Activated CD8-positive, alpha-beta memory T cell treated with anti-CD3 and anti-CD28 coated beads, Interleukin-2, amount 50 U/mL, for 1 hour (primary cell): ENCODE measurements at regions not wholly inside any gene's neighbourhood (a gene's known extent, or its start where the extent isn't known, plus 50 kb on each side); places are given as distances from the start of the nearest gene placed in this dataset.
"Not testable (repeated sequence)": the region's sequence is repeated elsewhere in the genome, so short reads cannot be mapped to it uniquely, and the experiment has no call there.

Source experiments
- DNase-seq: peaks from one replicate; pipeline ENCODE4 v3.0.0-alpha.2; 2020; ENCODE audit errors: extremely low read depth

DNA sequence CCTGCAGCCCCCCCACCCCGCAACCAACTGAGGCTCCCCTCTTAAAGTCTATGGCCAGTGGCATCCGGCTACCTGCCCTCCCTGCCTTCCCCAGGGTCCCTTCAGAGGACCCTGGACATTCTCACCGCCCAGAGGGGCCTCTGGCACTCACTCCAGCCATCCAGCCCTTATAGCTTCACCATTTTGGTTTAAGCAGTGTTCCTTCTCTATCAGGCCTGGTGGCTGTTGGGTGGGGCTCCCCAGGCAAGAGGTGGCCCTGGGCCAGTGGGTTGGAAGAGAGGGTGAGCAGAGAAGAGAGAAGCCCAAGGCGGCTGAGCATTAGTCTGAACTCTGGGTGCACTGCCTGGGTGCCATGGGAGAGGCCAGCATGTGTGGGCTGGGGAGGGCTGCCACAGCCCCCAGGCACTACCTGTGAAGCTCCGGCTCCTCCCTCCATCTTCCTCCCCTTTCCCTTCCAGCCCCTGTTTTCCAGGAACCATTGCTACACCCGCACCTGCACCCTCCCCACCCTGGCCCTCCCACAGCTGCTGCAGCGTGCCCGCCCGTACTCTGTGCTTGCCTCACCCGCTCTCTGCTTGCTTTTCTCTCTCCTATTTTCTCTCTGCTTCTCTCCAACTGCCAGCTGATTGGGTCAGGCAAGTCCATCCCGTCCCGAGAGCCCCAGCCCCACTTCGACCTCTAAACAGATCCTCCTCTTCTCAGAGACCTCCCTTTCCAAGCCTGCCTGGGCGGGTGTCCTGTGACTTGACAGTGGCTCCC lies 168.2 kb downstream of the TBC1D2B start:
- no peak for DNase-seq

DNA sequence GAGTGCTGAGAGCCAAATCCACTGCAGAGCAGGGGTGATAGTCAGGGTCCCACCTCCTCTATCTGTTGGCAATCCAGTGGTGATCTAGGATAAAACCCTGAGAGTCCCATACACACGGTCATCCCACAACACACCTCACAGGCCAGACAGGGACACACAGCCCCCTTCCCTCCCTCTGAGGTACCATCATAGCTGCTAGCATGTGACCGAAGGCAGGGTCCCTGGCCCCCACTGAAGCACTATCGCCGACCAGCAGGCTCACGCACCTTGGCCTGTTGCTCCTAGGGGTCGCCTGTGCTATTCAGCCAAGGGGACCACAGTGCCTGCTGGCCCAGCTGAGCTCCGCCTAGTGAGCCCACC lies 168.8 kb downstream of the TBC1D2B start:
- not testable (repeated sequence) for DNase-seq

DNA sequence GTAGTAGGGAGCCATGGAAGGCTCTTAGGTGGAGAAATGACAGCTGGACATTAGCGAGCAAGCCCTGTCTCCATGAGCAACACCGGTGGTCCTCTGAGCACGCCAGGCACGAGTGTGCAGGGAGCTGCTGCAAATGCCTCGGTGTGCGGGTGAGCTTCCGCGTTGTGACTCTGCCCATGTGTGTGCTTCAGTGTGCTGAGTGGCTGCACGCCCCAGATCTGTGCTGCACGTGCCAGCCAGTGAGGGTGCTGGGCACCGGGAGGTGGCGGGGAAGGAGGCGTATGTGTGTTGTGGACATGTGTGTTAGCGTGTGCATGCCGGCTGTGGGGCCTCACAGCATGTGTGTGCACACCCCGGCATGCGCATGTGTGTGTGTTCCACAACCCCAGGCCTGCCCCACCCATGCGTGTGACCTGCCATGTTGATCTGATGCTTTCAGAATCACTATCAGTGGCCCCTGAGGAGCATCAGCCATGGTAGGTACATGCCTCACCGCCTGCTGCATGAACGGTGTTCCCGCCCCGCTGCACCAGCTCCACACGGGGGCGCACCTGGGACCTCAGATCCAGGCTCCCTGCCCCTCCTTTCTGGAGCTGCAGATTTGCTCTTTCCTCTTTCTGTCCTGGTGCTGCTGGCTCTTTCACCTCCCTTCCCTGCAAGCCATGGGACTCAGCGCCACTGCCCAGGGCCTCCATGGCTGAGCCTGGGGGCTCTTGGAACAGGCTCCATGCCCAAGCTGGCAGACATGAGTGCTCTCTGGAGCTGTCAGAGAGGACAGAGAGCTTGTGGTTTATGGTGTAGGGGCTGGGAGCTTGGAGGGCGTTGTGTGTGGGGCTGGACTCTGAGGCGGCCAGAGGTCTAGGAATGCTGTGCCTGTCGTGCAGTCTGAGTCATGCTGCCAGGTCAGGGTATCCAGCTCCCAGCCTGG lies 169.4 kb downstream of the TBC1D2B start:
- DNase-seq = no peak

DNA sequence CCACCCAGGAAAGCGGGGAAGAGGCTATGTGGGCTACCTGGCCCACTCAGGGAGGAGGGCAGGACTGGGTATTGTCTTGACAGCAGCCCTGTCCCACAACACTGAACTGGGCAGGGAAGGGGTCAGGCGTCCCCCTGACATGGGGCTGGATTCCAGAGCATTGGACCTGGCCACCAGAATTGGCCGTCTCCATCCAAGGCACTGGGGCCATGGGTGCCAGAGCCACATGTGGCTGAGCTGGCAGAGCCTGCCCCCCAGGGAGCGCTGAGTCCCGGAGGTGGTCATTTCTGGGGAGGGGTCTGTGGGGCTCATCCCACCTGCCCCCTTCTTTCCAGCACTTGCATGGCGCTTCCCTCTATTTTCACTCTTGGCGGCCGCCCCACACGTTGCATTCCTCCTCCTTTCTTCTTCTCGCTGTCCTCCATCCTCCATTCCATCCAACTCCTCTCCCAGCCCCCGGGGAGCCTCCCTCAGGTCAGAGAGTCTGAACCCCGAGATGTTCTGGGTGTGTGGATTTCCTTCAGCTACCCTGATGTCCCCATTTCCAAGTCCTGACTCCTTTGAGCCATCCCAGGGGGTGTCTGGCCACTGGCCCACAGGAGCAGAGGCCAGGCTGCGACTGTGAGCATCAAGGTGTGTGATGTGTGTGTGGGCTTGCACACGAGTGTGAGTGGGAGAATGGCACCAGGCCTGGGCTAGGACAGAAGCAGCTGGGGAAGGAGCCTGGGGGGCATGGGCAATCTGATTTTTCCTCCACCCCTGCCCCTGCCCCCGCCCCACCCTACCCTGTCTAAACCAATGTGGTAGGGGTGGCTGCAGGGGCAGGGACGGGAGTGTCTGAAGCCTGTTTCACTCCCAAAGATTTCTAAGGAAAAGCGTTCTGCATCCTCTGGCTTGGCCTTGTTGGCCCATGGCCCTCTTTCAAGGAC lies 171.2 kb downstream of the TBC1D2B start:
- DNase-seq = not testable (repeated sequence)

DNA sequence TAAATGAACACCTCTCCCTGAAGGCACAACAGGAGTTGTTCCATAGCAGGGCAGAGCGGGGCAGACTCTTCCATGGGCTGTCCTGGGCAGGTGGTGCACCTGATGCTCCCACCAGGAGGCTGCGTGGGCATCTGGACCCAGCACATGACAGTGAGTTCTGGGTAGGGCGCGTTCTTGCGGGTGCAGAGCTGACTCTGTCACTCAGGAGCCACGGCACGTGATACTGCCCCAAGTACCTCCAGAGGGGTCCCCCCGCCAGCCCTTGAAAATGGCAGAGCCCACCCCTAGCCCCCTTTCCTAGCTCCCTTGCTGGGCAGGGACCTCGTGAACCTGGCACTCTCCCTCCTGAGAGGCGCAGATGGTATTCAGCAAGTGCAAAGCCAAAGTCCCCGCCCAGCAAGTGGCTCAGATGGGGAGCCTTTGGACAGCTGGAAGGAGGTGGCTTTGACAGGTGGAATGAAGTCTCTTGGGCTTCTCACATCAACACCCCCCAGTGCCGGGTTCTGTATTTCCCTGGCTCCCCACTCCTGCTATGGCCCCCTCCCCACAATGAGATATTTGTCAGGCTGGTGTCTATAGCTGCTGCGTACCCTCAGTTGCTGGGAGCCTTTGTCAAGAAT lies 172.1 kb downstream of the TBC1D2B start:
- DNase-seq = no peak

DNA sequence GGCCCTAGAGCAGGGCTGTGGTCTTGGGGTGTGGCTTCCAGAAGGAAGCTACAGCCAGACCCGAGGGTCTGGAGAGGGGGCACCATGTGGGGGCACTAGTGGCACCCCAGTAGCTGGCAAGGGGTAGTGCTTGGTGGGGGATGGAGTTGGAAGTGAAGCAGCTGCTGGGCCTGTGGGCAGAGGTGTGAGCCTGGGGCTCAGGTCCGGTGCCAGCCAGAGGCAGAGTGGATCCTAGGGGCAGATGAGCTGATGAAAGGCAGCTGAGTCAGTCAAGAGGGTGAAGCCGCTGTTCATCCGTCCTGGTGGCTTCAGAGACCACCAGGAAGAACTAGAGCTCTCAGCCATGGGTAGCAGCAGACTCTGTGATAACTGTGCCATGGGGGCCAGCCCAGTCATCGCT lies 172.6 kb downstream of the TBC1D2B start:
- DNase-seq = no peak

DNA sequence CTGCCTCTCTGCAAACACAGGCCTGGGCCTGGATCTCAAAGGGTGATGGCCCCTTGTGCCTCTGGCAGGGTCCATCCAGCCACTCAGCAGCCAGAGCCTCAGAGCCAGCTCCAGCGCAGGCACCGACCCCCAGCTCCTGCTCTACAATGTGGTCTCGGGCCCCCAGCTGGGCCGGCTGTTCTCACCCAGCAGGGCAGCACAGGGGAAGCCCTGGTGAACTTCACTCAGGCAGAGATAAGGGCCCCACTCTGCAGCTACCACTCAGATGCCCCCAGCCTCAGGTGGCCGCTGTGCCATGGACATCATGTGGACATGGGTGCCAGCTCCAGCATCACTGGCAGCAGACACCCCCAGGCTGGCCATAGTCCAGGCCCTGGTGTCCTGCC lies 173.1 kb downstream of the TBC1D2B start:
- DNase-seq = no peak

DNA sequence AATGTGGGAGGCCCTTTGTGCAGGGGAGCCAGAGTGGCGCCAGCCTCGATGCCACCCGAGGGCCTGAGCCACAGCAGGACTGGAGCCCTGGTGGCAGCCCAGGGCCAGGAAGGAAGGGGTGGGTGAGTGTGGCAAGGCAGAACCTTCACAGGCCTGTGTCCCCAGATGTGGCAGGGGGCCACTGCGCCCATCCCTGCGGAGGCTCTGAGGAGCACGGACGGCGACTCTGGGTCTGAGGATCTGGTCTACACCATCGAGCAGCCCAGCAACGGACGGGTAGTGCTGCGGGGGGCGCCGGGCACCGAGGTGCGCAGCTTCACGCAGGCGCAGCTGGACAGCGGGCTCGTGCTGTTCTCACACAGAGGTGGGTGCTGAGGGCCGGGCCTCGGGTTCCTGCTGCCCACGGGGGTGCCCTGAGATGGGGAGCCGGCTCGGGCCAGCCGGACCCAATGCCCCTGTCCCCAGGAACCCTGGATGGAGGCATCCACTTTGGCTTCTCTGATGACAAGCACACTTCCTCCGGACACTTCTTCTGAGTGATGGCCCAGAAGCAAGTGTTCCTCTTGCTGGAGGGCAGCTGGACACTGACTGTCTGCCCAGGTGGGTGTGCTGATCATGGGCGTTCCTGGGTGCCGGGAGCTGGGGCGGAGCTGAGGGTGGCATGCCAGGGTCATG lies 173.6 kb downstream of the TBC1D2B start:
- not testable (repeated sequence) for DNase-seq

DNA sequence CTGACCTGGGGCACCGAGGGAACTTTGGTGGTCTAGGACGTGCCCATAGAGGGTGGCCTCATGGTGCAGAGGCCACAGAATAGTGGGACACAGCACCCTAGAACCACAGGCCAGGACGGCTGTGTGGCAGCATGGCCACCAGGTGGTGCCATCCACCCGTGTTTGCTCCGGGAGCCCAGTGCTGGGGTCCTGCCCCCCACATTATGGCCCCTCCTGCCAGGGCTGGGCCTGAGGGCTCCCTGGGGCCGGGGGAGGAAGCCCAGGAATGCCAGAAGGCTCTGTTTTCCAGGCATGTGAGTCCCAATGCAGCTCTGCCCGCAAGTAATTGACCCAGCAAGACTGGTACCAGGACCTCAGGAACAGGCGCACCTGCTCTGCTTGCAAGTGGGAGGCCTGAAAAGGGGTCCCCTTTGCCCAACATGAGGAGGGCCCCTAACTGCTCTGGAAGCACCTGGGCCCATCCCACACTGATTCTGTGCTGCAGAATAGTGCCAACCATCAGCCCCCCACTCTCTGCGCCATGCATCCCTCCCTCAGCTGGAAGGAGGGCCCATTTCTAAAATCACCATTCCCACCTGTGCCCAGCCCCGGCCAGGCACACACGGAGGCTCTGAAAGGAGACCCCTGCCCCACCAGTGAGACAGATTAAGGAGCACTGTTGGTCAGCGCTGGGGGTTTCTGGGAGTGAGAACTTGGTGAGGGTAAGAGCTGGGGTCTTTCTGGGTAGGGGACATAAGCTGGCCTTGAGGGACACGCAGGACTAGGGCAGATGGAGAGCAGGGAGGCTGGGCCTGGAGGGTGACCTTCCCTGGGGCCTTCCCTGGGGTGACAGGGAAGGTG lies 174.4 kb downstream of the TBC1D2B start:
- not testable (repeated sequence) for DNase-seq

DNA sequence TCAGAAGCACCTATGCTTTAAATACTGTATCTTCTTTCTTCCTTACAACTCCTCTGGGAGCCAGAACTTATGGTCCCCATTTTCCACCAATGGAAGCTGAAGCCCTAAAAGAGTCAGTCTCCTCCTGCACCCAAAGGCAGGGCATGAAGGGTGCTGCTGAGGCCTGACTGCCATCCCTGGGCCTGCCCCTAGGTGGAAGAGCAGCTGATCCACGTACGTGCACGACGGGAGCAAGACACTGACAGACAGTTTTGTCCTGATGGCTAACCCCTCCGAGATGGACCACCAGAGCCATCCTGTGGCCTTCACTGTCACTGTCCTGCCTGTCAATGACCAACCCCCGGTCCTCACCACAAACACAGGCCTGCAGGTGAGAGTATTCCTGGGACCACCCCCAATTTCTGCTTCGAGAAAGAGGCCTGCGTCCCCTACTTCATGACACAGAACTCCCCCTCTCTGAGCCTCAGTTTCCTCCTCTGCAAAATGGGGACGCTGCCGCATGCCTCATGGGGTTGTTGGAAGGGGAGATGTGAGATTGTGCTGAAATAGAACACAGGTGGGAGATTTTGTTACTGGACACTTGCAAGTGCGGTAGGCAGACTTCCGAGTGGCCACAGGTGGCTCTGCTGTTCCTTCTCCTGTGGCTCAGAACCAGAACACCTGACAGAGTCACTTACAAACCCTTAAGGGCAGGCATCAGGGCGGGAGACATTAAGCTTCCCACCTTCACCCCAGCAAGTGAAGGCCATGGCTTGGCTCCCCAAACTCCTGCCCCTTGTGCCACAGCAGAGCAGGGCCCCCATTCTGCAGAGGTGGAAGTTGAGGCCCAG lies 175.4 kb downstream of the TBC1D2B start:
- DNase-seq = no peak

DNA sequence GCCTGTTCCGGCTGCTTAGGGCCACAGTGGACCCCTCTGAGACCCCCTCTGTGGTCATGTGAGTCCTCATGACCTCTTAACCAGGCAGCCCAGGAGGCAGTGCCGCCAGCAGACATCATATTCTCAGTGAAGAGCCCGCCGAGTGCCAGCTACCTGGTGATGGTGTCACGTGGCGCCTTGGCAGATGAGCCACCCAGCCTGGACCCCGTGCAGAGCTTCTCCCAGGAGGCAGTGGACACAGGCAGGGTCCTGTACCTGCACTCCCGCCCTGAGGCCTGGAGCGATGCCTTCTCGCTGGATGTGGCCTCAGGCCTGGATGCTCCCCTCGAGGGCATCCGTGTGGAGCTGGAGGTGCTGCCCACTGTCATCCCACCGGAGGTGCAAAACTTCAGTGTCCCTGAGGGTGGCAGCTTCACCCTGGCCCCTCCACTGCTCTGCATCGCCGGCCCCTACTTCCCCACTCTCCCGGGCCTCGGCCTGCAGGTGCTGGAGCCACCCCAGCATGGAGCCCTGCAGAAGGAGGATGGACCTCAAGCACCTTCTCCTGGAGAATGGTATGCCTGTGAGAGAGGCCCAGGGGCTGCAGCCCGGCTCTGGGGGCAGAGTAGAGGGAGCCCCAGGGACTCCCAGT lies 176.1 kb downstream of the TBC1D2B start:
- DNase-seq = no peak

DNA sequence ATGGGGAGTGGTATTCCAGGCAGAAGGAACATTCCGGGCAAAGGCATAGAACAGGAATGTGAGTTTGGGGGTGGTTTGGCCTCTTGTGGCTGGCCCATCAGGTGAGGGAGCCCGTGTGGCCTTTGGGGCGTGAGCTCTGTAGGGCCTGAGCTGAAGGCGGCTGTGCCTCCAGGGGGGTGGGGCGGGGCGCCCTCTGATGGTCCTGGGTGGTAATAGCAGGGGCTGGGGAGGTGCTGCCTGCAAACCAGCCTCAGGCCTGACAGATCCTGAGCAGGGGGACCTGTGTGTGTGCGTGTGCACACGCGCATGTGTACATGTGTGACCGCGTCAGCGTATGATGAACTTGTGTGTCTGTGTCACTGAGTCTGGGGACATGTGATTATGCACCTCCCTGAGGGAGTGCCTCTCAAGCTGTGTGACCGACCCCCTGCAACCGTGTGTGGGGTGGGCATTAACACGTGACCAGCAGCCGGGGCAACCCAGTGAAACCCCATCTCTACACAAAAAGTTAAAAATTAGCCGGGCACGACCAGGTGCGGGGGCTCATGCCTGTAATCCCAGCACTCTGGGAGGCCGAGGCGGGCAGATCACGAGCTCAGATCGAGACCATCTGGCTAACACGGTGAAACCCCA lies 177.1 kb downstream of the TBC1D2B start:
- DNase-seq = not testable (repeated sequence)

DNA sequence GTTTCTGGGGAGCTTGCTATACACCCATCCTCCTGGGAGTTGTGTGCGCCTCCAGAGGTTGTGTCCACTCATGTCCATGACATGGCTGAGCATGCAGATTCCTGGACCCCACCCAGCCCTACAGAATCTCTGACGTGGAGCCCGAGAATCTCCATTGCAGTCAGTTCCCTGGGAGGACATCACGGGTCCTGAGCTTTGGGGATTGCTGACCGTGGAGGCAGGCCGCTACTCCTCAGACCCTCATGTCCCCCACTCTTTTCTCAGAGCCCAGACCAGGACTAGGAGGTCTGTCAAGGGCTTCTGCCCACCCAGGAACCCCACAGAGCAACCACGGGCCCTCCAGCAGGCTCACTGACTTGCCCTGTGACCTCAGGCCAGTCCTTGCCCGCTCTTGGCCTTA lies 177.7 kb downstream of the TBC1D2B start:
- DNase-seq = not testable (repeated sequence)

DNA sequence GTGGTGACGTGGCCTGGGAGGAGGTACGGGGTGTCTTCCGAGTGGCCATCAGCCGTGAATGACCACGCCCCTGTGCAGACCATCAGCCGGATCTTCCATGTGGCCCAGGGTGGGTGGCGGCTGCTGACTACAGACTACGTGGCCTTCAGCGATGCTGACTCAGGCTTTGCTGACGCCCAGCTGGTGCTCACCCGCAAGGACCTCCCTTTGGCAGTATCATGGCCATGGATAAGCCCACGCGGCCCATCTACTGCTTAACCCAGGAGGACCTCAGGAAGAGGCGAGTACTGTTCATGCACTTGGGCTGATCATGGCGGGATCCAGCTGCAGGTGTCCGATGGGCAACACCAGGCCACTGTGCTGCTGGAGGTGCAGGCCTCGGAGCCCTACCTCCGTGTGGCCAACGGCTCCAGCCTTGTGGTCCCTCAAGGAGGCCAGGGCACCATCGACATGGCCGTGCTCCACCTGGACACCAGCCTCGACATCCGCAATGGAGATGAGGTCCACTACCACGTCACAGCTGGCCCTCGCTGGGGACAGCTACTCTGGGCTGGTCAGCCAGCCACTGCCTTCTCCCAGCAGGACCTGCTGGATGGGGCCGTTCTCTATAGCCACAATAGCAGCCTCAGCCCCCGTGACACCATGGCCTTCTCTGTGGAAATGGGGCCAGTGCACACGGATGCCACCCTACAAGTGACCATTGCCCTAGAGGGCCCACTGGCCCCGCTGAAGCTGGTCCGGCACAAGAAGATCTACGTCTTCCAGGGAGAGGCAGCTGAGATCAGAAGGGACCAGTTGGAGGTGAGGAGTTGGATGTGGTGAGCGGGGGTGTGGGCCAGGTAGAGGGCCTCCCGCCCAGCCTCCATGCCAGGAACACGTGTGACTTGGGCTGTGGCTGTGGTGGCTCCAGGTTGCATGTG lies 178.4 kb downstream of the TBC1D2B start:
- no peak for DNase-seq

DNA sequence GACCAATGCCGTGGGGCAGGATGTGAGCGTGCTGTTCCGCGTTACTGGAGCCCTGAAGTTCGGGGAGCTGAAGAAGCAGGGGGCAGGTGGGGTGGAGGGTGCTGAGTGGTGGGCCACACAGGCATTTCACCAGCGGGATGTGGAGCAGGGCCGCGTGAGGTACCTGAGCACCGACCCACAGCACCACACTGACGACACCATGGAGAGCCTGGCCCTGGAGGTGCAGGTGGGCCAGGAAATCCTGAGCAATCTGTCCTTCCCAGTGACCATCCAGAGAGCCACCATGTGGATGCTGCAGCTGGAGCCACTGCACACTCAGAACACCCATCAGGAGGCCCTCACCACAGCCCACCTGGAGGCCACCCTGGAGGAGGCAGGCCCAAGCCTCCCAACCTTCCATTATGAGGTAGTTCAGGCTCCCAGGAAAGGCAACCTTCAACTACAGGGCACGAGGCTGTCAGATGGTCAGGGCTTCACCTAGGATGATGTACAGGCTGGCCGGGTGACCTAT lies 179.6 kb downstream of the TBC1D2B start:
- DNase-seq = no peak

DNA sequence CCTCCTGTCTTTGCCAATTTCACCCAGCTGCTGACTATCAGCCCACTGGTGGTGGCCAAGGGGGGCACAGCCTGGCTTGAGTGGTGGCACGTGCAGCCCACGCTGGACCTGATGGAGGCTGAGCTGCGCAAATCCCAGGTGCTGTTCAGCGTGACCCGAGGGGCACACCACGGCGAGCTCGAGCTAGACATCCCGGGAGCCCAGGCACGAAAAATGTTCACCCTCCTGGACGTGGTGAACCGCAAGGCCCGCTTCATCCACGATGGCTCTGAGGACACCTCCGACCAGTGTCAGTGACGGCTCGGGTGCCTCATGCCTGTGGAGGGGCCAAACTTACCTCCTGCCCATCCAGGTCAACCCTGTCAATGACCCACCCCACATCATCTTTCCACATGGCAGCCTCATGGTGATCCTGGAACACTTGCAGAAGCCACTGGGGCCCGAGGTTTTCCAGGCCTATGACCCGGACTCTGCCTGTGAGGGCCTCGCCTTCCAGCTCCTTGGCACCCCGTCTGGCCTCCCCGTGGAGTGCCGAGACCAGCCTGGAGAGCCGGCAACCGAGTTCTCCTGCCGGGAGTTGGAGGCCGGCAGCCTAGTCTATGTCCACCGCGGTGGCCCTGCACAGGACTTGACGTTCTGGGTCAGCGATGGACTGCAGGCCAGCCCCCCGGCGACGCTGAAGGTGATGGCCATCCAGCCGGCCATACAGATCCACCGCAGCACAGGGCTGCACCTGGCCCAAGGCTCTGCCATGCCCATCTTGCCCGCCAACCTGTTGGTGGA lies 180.2 kb downstream of the TBC1D2B start:
- DNase-seq = not testable (repeated sequence)
